Prostate gland (tissue), 2 donors: ENCODE measurements at regions not wholly inside any gene's neighbourhood (a gene's known extent, or its start where the extent isn't known, plus 50 kb on each side); places are given as distances from the start of the nearest gene placed in this dataset.

Experiments
- DNase-seq: peaks from one replicate; pipeline ENCODE4 v3.0.0-alpha.2; 2019; ENCODE audit warnings: low spot score
- H3K27ac ChIP-seq, 2 donors: fragments of 200-600 bp; sonication (generic); 2 replicates each; pipeline ENCODE4 v1.5.1; 2017 to 2019
- H3K27me3 ChIP-seq: fragments of 200-600 bp; sonication (generic); replicated peaks from 2 replicates; pipeline ENCODE4 v1.5.1; 2019; ENCODE audit not compliant: insufficient read depth
- H3K36me3 ChIP-seq, 2 donors: fragments of 200-600 bp; sonication (generic); 1 replicate in 1 of 2; 2 replicates in 1 of 2; pipeline versions ENCODE4 v1.5.1 to v1.8.1; 2017 to 2019
- H3K4me1 ChIP-seq: fragments of 200-600 bp; sonication (generic); replicated peaks from 2 replicates; pipeline ENCODE4 v1.5.1; 2019
- H3K4me3 ChIP-seq, 2 donors: fragments of 200-600 bp; sonication (generic); 2 replicates each; pipeline ENCODE4 v1.5.1; 2017 to 2019
- H3K9me3 ChIP-seq: fragments of 200-600 bp; sonication (generic); 2 replicates; pipeline ENCODE4 v1.5.1; 2017
- POLR2A ChIP-seq: fragments of 450-650 bp; IDR thresholded peaks from one replicate; pipeline ENCODE4 v1.6.1; 2016; ENCODE audit warnings: antibody characterized with exemption, mild to moderate bottlenecking
- POLR2AphosphoS5 ChIP-seq: sonication (generic); formaldehyde crosslinking; IDR thresholded peaks from one replicate; pipeline ENCODE4 v1.6.1; 2017; ENCODE audit warnings: antibody characterized with exemption
- WGBS: methylation state at CpG from one replicate; pipeline ENCODE4 v1.1.5; 2018; 5-methylcytosine and 5-hydroxymethylcytosine counted together
- intact Hi-C: fragments of 100-400 bp; cut with DNase I; formaldehyde crosslinking; loops from one replicate; pipeline ENCODE4 v1.14.2; 2022
- TF ChIP-seq, protein P1 (sequence below), 4 experiments: fragments of 200-600 bp in 2 of 4; fragments of 450-650 bp in 2 of 4; sonication (generic) in 2 of 4; IDR thresholded peaks; 1 replicate in 3 of 4; 2 replicates in 1 of 4; pipeline ENCODE4 v1.5.1; 2016 to 2019; ENCODE audit warnings: antibody characterized with exemption in 4 of 4, mild to moderate bottlenecking in 2 of 4, moderate library complexity in 2 of 4

DNA sequence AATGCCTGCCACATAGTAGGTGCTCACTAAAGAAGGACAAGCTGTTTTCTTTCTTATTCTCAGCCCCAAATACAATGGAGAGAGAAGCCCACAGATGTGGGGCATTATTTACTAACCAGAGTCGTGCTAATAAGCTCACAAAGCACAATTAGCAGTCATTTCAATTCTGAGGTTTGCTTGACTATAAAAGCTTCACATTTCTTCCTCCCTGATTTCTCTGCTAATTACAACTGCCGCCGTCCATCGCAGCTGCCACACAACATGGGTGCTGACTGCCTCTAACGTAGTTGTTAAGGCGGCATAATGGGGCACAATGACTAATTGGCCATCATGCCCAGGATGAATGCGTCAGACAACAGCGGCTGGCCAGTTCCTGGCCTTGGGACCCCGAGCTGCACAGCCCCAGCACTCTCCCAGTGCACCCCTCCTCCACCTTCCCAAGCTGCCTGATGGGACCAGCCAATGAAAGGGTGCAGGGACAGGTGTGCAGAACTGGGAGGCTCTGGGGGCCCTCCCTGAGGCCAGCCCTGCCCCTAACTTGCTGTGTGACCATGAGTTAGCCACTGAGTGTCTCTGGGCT lies 109.2 kb downstream of the CCT6B start:
- no peaks in the 10 kb centered on the region for H3K4me1 ChIP-seq
- no peak for TF ChIP-seq POLR2AphosphoS5
- TF ChIP-seq, protein P1, sequence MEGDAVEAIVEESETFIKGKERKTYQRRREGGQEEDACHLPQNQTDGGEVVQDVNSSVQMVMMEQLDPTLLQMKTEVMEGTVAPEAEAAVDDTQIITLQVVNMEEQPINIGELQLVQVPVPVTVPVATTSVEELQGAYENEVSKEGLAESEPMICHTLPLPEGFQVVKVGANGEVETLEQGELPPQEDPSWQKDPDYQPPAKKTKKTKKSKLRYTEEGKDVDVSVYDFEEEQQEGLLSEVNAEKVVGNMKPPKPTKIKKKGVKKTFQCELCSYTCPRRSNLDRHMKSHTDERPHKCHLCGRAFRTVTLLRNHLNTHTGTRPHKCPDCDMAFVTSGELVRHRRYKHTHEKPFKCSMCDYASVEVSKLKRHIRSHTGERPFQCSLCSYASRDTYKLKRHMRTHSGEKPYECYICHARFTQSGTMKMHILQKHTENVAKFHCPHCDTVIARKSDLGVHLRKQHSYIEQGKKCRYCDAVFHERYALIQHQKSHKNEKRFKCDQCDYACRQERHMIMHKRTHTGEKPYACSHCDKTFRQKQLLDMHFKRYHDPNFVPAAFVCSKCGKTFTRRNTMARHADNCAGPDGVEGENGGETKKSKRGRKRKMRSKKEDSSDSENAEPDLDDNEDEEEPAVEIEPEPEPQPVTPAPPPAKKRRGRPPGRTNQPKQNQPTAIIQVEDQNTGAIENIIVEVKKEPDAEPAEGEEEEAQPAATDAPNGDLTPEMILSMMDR (IDR thresholded peaks at IDR 0.05): no peak
- no peak for TF ChIP-seq POLR2A
- WGBS: 72% methylated on average over 9 of the region's 9 CpGs
- H3K27me3 ChIP-seq: no peaks in the 10 kb centered on the region
- no peaks in the 10 kb centered on the region for H3K36me3 ChIP-seq
- intact Hi-C loops: no loop called here
- H3K4me3 ChIP-seq: no peak overlapping the region
- no peak overlapping the region for H3K27ac ChIP-seq
- no peak for DNase-seq
- H3K9me3 ChIP-seq: no peaks in the 10 kb centered on the region

DNA sequence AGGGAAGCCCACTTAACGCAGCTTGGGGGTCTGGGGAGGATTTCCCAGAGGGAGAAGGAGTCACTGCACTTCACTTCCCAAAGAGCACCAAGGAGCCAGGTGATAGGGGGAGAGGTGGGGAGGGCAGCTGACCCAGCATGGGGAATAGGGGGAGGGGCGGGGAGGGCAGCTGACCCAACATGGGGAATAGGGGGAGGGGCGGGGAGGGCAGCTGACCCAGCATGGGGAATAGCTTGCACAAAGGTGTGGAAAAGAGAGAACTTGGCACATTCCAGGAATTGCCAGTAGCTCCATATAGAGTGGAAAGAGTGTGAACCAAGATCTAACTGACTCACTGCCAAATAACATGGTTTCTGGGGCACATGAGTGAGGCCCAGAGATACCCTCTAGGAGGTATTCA lies 110.3 kb downstream of the CCT6B start:
- H3K27ac ChIP-seq: no peak overlapping the region
- intact Hi-C loops: no loop called here

DNA sequence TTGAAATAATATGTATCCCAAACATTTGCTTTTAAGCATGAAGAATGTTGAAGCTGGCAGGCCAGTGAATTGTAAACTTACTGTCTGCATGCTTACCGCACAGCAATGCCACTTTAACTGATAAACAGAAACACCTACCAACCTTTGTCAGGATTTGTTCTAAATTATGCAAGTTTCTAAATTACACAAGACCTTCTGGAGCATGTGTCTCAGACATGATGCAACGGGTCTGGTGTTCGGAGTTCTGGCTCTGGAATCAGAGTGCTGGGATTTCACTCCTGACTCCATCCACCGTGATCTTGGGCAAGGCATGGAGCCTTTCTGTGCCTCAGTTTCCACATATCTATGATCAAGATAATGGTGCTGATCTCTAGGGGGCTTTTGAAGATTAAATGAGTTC lies 111.2 kb downstream of the CCT6B start:
- Histone ChIP-seq H3K27me3 (no peaks in the 10 kb centered on the region), H3K4me1 (no peaks in the 10 kb centered on the region), H3K36me3 (no peaks in the 10 kb centered on the region), H3K9me3 (no peaks in the 10 kb centered on the region), H3K4me3 (no peak overlapping the region), H3K27ac (no peak overlapping the region)
- 69% methylated on average over 4 of the region's 4 CpGs for WGBS
- no peak for DNase-seq
- intact Hi-C loops: no loop called here
- no peak for TF ChIP-seq POLR2A
- TF ChIP-seq, protein P1 (IDR thresholded peaks at IDR 0.05): no peak
- no peak for TF ChIP-seq POLR2AphosphoS5

More for the DNA sequence above, 110.3 kb downstream of the CCT6B start:
- Histone ChIP-seq H3K36me3 (no peaks in the 10 kb centered on the region), H3K4me1 (no peaks in the 10 kb centered on the region), H3K4me3 (no peak overlapping the region), H3K27me3 (no peaks in the 10 kb centered on the region), H3K9me3 (no peaks in the 10 kb centered on the region)
- 59% methylated on average over 3 of the region's 3 CpGs for WGBS
- TF ChIP-seq, protein P1 (IDR thresholded peaks at IDR 0.05): no peak
- no peak for TF ChIP-seq POLR2AphosphoS5
- TF ChIP-seq POLR2A: no peak
- no peak for DNase-seq

DNA sequence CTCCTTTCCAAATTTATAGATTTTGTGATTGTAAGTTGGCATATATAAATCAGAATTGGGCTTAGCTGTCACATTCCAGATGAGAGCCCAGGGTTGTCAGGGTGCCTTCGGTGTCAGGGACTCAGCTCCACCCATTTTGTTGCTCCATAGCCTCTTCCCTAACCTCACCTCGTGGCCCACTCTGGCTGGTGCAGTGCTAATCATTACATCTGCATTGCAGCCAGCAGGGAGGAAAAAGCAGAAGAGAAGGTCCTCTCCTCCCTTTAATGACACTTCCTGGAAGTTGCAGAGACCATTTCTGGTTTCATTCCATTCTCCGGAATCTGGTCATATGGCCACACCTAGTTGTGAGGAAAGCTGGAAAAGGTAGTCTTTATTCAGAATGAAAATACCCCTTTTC lies 113.3 kb downstream of the CCT6B start:
- no peaks in the 10 kb centered on the region for H3K9me3 ChIP-seq
- intact Hi-C loops: no loop called here
- H3K27ac ChIP-seq: no peak overlapping the region
- TF ChIP-seq POLR2A: no peak
- TF ChIP-seq, protein P1 (IDR thresholded peaks at IDR 0.05): no peak
- no peak for DNase-seq
- WGBS: 36% methylated on average over 3 of the region's 3 CpGs
- H3K4me3 ChIP-seq: no peak overlapping the region
- no peaks in the 10 kb centered on the region for H3K36me3 ChIP-seq
- H3K4me1 ChIP-seq: no peaks in the 10 kb centered on the region
- no peaks in the 10 kb centered on the region for H3K27me3 ChIP-seq

DNA sequence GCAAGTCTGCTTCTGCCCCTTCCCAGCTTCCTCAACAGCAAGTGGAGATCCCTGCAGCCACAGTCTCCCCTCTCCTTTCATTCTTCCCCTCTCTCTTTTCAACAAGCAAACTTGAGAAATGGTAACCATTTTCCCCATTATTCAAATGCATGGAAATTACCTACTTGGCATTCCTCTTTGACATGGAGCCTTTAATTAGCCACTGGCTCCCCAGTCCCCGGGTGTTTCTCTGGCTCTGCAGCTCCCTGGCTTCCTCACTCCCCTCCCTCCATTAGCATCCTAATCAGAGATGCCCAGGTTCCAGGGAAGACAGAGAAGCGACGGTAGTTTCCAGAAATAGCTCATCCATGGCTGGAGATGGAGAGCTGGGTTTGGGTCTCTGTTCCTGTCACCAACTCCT lies 116.0 kb downstream of the CCT6B start:
- Histone ChIP-seq H3K36me3 (no peaks in the 10 kb centered on the region), H3K27me3 (no peaks in the 10 kb centered on the region), H3K4me1 (no peaks in the 10 kb centered on the region), H3K4me3 (no peak overlapping the region), H3K9me3 (no peaks in the 10 kb centered on the region), H3K27ac (no peak overlapping the region)
- WGBS: 45% methylated on average over 3 of the region's 3 CpGs
- no peak for TF ChIP-seq POLR2AphosphoS5
- TF ChIP-seq POLR2A: no peak
- TF ChIP-seq, protein P1 (IDR thresholded peaks at IDR 0.05): no peak
- intact Hi-C loops: no loop called here
- no peak for DNase-seq
